Uterus (tissue), 2 donors: ENCODE measurements at regions not wholly inside any gene's neighbourhood (a gene's known extent, or its start where the extent isn't known, plus 50 kb on each side); places are given as distances from the start of the nearest gene placed in this dataset.

Source experiments
- CTCF ChIP-seq, 4 experiments: fragments of 200-600 bp in 2 of 4; fragments of 450-650 bp in 2 of 4; sonication (generic) in 2 of 4; IDR thresholded peaks; one replicate each; pipeline ENCODE4 v1.5.1; 2016 to 2019; ENCODE audit warnings: antibody characterized with exemption in 4 of 4, mild to moderate bottlenecking in 2 of 4, moderate library complexity in 1 of 4
- POLR2A ChIP-seq, 2 donors: fragments of 450-650 bp; IDR thresholded peaks; one replicate each; pipeline ENCODE4 v1.6.1; 2016; ENCODE audit warnings: antibody characterized with exemption in 2 of 2, mild to moderate bottlenecking in 1 of 2, moderate library complexity in 1 of 2

DNA sequence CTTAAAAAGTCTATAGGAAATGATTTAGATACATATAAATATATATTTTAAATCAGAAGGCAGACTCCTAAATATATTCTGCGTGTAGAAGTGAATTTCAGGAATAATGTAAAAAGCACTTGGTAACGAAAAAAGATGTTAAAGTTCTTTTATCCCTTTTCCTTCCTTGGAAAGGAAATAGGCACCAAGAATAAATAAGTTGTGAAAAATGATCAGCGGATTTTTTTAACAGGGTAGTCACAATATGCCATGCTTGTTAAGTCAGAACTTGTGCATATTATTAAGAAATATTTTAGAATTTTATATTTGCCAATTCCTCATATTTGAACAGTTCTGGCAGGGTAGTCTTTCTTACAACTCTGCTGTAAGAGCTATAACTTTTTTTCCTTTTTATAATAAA, 173.8 kb downstream of the CD83 start:
- TF ChIP-seq POLR2A (IDR thresholded peaks at IDR 0.05): no peak
- no peak for TF ChIP-seq CTCF (IDR thresholded peaks at IDR 0.05)
